Activated CD8-positive, alpha-beta T cell treated with anti-CD3 and anti-CD28 coated beads, Interleukin-2, amount 10 ng/mL, durations not matched to agents 7 days and 5 days (primary cell): ENCODE measurements at regions not wholly inside any gene's neighbourhood (a gene's known extent, or its start where the extent isn't known, plus 50 kb on each side); places are given as distances from the start of the nearest gene placed in this dataset.

Experiments used
- ATAC-seq: fragments of 150-1000 bp; cut with Tn5 transposase; one replicate; pipeline ENCODE4 v1.10.0; 2021; ENCODE audit warnings: moderate library complexity
- CTCF ChIA-PET: fragments of 350-600 bp; sonication (Branson Sonifier 250); formaldehyde crosslinking; loops from one replicate; lab custom pipeline; 2021; ENCODE audit warnings: antibody characterized with exemption; lab: Charles Lee
- POLR2A ChIA-PET: fragments of 350-600 bp; sonication (Branson Sonifier 250); formaldehyde crosslinking; loops from one replicate; lab custom pipeline; 2021; ENCODE audit warnings: antibody characterized with exemption; lab: Charles Lee
- DNase-seq: peaks from one replicate; pipeline ENCODE4 v3.0.0-alpha.2; 2020
- H3K27ac Mint-ChIP-seq: one replicate; pipeline ENCODE4 v1.8.0; 2021; ENCODE audit warnings: mild to moderate bottlenecking, mixed read lengths
- H3K27me3 Mint-ChIP-seq: one replicate; pipeline ENCODE4 v1.8.0; 2021; ENCODE audit warnings: low read depth, mixed read lengths
- H3K36me3 Mint-ChIP-seq: one replicate; pipeline ENCODE4 v1.8.0; 2021; ENCODE audit warnings: low read depth, mixed read lengths
- H3K4me1 Mint-ChIP-seq: one replicate; pipeline ENCODE4 v1.8.0; 2021; ENCODE audit warnings: low read depth, mixed read lengths
- H3K4me3 Mint-ChIP-seq: one replicate; pipeline ENCODE4 v1.8.0; 2021; ENCODE audit warnings: mild to moderate bottlenecking, mixed read lengths
- H3K9me3 Mint-ChIP-seq: one replicate; pipeline ENCODE4 v1.8.0; 2022; ENCODE audit warnings: mixed read lengths; ENCODE audit not compliant: insufficient read depth

GRCh38 chr15:94739639-94740038, 508.3 kb downstream of the MCTP2 start:
- no peak overlapping the region for H3K4me3 Mint-ChIP-seq
- no peaks in the 10 kb centered on the region for H3K36me3 Mint-ChIP-seq
- H3K9me3 Mint-ChIP-seq = no peaks in the 10 kb centered on the region
- ATAC-seq (no peak), DNase-seq (no peak)
- no peaks in the 10 kb centered on the region for H3K4me1 Mint-ChIP-seq
- CTCF ChIA-PET = no interaction called here
- H3K27me3 Mint-ChIP-seq = no peaks in the 10 kb centered on the region
- POLR2A ChIA-PET = no interaction called here
- no peak overlapping the region for H3K27ac Mint-ChIP-seq

DNA sequence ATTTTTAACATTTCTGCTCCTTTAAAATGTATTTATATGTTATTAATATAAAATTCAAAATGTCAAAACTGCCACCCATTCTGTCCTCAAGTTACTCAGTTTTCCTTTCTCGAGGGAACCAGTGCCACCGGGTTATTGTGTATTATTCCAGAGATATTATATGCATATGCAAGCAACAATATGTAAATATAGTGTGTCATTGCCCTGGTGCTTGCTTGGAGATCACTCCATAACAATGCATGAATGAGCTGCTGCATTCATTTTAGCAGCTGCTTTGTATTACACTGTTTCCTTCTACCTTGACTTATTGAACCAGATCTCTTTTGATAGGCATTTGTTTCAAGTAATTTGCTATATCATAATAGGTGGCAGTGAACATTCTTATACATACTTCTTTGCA, 509.1 kb downstream of the MCTP2 start:
- Mint-ChIP-seq H3K27me3 (no peaks in the 10 kb centered on the region), H3K27ac (no peak overlapping the region), H3K4me3 (no peak overlapping the region), H3K36me3 (no peaks in the 10 kb centered on the region), H3K4me1 (no peaks in the 10 kb centered on the region), H3K9me3 (no peaks in the 10 kb centered on the region)
- ATAC-seq (no peak), DNase-seq (no peak)
- ChIA-PET CTCF (no interaction called here), POLR2A (no interaction called here)

DNA sequence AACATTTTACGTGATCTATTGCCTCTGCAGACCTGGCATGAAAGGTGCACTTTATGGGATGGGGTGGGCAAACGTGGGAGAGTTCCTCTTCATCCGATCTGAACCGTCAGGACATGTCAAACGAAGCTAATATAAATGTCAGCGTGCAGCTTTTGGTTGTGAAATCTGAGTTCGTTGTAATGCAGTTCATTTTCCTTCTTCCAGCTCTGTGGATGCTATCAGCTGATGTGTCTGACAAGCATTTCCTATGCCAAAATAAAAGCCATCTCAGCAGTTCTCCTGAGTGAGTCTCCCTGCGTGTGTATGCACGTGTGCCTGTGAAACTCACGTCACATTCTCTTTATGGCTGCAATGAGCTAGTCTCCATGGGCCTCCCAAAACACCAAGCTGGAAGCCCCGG, 512.3 kb downstream of the MCTP2 start:
- no peak overlapping the region for H3K4me3 Mint-ChIP-seq

GRCh38 chr15:94744080-94744793, 512.9 kb downstream of the MCTP2 start:
- Mint-ChIP-seq H3K27me3 (no peaks in the 10 kb centered on the region), H3K4me3 (no peak overlapping the region), H3K4me1 (no peaks in the 10 kb centered on the region), H3K27ac (no peak overlapping the region), H3K9me3 (no peaks in the 10 kb centered on the region), H3K36me3 (no peaks in the 10 kb centered on the region)
- ChIA-PET POLR2A (no interaction called here), CTCF (no interaction called here)
- DNase-seq = no peak
- no peak for ATAC-seq

More for the DNA sequence above, 512.3 kb downstream of the MCTP2 start:
- Mint-ChIP-seq H3K9me3 (no peaks in the 10 kb centered on the region), H3K27ac (no peak overlapping the region), H3K36me3 (no peaks in the 10 kb centered on the region), H3K4me1 (no peaks in the 10 kb centered on the region), H3K27me3 (no peaks in the 10 kb centered on the region)
- POLR2A ChIA-PET = no interaction called here
- ATAC-seq (no peak), DNase-seq (no peak)
- CTCF ChIA-PET = no interaction called here

- Mint-ChIP-seq H3K4me1 (no peaks in the 10 kb centered on the region), H3K27ac (no peak overlapping the region), H3K9me3 (no peaks in the 10 kb centered on the region), H3K27me3 (no peaks in the 10 kb centered on the region), H3K36me3 (no peaks in the 10 kb centered on the region), H3K4me3 (no peak overlapping the region)
- CTCF ChIA-PET = no interaction called here
- POLR2A ChIA-PET = no interaction called here
- DNase-seq (no peak), ATAC-seq (no peak)
Observed at GRCh38 chr15:94745371-94745770, 514.0 kb downstream of the MCTP2 start.

DNA sequence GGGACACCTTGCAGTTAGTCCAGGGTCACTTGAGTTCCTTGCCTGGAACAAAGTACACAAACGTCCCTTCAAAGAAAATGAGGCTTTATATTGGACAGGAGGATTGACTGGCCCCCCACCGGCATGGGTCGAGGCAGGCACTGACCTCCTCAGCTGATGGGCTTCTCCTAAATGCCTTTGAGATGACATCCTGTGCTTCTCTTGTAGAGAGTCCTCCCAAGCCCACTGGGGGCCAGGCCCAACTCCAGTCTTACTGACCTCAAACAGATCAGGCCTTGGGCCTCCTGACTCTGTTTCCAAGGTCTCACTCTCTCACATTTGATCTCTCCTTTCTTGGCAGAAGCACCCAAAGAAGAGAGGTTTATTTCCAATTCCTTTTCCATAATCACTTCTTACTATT, 516.1 kb downstream of the MCTP2 start:
- DNase-seq (no peak), ATAC-seq (no peak)
- no peaks in the 10 kb centered on the region for H3K4me1 Mint-ChIP-seq
- H3K36me3 Mint-ChIP-seq = no peaks in the 10 kb centered on the region
- H3K27ac Mint-ChIP-seq = no peak overlapping the region
- H3K27me3 Mint-ChIP-seq = no peaks in the 10 kb centered on the region
- no peak overlapping the region for H3K4me3 Mint-ChIP-seq
- no peaks in the 10 kb centered on the region for H3K9me3 Mint-ChIP-seq
- ChIA-PET POLR2A (no interaction called here), CTCF (no interaction called here)

GRCh38 chr15:94749811-94750617, 518.7 kb downstream of the MCTP2 start:
- ChIA-PET CTCF (no interaction called here), POLR2A (no interaction called here)
- Mint-ChIP-seq H3K36me3 (no peaks in the 10 kb centered on the region), H3K27ac (no peak overlapping the region), H3K9me3 (no peaks in the 10 kb centered on the region), H3K4me3 (no peak overlapping the region), H3K27me3 (no peaks in the 10 kb centered on the region), H3K4me1 (no peaks in the 10 kb centered on the region)
- DNase-seq (no peak), ATAC-seq (no peak)

DNA sequence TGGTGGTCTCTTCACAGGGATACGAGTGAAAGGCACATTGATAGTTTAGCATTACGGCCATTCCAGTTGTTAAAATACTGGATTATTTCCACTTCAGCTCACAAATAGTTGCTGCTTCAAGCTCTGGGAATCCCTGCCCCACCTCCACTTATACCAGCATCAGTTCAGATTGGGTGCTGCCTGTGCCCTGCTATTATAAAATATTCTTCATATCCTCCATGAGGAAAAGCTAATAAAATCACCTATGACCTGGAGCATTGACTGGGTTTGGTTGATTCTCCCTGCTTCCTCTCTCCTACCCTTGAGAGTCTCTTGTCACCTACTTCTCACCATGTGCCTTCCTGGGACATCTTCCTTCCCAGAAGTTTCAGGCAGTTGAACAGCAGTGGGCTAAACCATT, 529.0 kb downstream of the MCTP2 start:
- ATAC-seq = no peak
- Mint-ChIP-seq H3K9me3 (no peaks in the 10 kb centered on the region), H3K27ac (no peak overlapping the region), H3K27me3 (no peaks in the 10 kb centered on the region), H3K4me3 (no peak overlapping the region), H3K36me3 (no peaks in the 10 kb centered on the region), H3K4me1 (no peaks in the 10 kb centered on the region)
- POLR2A ChIA-PET = no interaction called here
- CTCF ChIA-PET = no interaction called here
- no peak for DNase-seq

DNA sequence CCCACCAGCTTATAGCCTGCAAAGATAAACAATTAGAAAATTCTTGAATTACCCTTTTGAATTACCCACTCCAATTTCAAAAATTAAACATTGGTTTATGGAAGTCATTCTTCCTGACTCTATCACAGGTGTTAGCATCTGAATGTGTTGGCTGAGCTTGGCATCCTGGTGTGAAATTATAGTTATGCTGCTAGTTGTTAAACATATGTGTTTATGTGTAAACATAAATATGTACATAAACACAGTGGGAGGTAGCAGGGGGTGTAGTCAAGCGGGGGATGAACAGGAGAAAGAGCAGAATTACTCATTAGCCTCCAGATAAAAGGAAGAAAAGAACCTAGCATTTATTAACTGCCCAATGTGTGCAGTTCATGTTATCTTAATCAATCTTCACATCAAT, 530.2 kb downstream of the MCTP2 start:
- Mint-ChIP-seq H3K4me3 (no peak overlapping the region), H3K36me3 (no peaks in the 10 kb centered on the region), H3K27ac (no peak overlapping the region), H3K27me3 (no peaks in the 10 kb centered on the region), H3K4me1 (no peaks in the 10 kb centered on the region), H3K9me3 (no peaks in the 10 kb centered on the region)
- POLR2A ChIA-PET = no interaction called here
- CTCF ChIA-PET = no interaction called here
- no peak for DNase-seq
- ATAC-seq = no peak

GRCh38 chr15:94769089-94769488, 537.7 kb downstream of the MCTP2 start:
- no peaks in the 10 kb centered on the region for H3K9me3 Mint-ChIP-seq
- DNase-seq (no peak), ATAC-seq (no peak)
- no peaks in the 10 kb centered on the region for H3K4me1 Mint-ChIP-seq
- no peaks in the 10 kb centered on the region for H3K36me3 Mint-ChIP-seq
- no peak overlapping the region for H3K27ac Mint-ChIP-seq
- POLR2A ChIA-PET = no interaction called here
- no peaks in the 10 kb centered on the region for H3K27me3 Mint-ChIP-seq
- CTCF ChIA-PET = no interaction called here
- H3K4me3 Mint-ChIP-seq = no peak overlapping the region

GRCh38 chr15:94770199-94770598, 538.8 kb downstream of the MCTP2 start:
- Mint-ChIP-seq H3K4me3 (no peak overlapping the region), H3K9me3 (no peaks in the 10 kb centered on the region), H3K36me3 (no peaks in the 10 kb centered on the region), H3K27me3 (no peaks in the 10 kb centered on the region), H3K27ac (no peak overlapping the region), H3K4me1 (peaks cover 4% of the 10 kb centered on the region)
- ChIA-PET POLR2A (no interaction called here), CTCF (no interaction called here)
- DNase-seq = no peak
- no peak for ATAC-seq

GRCh38 chr15:94777037-94777436, 545.7 kb downstream of the MCTP2 start:
- POLR2A ChIA-PET = interaction anchor here (0.6 kb wide), 1 partner anchor 1125 kb away, joined by 3 read pairs; no protein-coding TSS in a partner anchor
- CTCF ChIA-PET = no interaction called here
- H3K4me3 Mint-ChIP-seq = no peak overlapping the region
- H3K27me3 Mint-ChIP-seq = no peaks in the 10 kb centered on the region
- no peaks in the 10 kb centered on the region for H3K9me3 Mint-ChIP-seq
- ATAC-seq (no peak), DNase-seq (no peak)
- peaks cover 4% of the 10 kb centered on the region for H3K4me1 Mint-ChIP-seq
- no peak overlapping the region for H3K27ac Mint-ChIP-seq
- no peaks in the 10 kb centered on the region for H3K36me3 Mint-ChIP-seq
